ENCODE measurements at regions not wholly inside any gene's neighbourhood (a gene's known extent, or its start where the extent isn't known, plus 50 kb on each side); places are given as distances from the start of the nearest gene placed in this dataset.
A peak's percentile ranks its signal among the peaks of the same experiment; 100 is the strongest.
"Not testable (repeated sequence)": the region's sequence is repeated elsewhere in the genome, so short reads cannot be mapped to it uniquely, and the experiment has no call there.

DNA sequence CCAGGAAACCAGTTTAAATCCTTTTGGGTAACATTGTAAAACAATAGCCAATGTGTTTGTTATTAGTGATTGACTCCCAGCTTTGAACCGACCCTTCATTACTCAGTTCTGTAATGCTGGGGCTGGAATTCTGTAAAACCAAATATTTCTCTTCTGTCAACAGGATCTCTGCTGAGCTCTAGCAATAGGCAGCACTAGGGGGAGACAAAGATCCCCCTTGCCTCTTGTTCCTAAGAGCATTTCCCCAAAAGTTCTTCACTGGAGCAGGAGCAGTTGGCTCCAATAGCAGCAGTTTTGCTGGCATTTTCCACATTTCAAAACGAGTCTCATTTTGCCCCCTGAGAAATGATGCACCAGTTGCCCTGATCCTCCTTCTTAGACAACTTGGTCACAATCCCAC lies 1671.1 kb downstream of the MRPL39 start:
- no peaks in the 10 kb centered on the region for H3K9me3 ChIP-seq (ENCODE audit: insufficient read depth, low read length)
- peak overlapping the region; percentile 36; the same call in 1 of the 2 replicates for H3K4me2 ChIP-seq (ENCODE audit: low read length)
- peaks cover 28% of the 10 kb centered on the region for H3K4me1 ChIP-seq (ENCODE audit: low read length)

DNA sequence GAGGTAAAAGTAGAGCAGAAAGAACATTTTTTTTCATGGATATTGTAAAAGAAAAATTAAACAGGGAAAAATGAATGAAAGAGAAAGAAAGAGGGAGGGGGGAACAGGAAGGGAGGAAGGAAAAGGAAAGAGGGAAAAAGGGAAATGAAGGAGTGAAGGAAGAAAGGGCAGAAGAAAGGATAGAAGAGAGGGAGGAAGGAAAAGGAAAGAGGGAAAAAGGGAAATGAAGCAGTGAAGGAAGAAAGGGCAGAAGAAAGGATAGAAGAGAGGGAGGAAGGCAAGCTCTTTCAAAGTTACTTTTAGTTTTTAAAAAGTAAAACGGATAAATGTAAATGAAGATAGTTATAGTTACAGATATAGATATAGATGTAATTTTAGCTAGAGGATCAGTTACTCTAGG lies 1676.7 kb downstream of the MRPL39 start:
- H3K9ac ChIP-seq (ENCODE audit: low read length), result no peak overlapping the region
- no peak overlapping the region for H3K4me2 ChIP-seq (ENCODE audit: low read length)
- H3K9me3 ChIP-seq (ENCODE audit: insufficient read depth, low read length), result no peaks in the 10 kb centered on the region
- TF ChIP-seq, protein P1, sequence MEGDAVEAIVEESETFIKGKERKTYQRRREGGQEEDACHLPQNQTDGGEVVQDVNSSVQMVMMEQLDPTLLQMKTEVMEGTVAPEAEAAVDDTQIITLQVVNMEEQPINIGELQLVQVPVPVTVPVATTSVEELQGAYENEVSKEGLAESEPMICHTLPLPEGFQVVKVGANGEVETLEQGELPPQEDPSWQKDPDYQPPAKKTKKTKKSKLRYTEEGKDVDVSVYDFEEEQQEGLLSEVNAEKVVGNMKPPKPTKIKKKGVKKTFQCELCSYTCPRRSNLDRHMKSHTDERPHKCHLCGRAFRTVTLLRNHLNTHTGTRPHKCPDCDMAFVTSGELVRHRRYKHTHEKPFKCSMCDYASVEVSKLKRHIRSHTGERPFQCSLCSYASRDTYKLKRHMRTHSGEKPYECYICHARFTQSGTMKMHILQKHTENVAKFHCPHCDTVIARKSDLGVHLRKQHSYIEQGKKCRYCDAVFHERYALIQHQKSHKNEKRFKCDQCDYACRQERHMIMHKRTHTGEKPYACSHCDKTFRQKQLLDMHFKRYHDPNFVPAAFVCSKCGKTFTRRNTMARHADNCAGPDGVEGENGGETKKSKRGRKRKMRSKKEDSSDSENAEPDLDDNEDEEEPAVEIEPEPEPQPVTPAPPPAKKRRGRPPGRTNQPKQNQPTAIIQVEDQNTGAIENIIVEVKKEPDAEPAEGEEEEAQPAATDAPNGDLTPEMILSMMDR (IDR thresholded peaks at IDR 0.05; ENCODE audit: low read depth, low read length), result no peak
- TF ChIP-seq EZH2phosphoT487 (IDR thresholded peaks at IDR 0.05; ENCODE audit: low read depth), result no peak
- H3K79me2 ChIP-seq (ENCODE audit: low read length), result no peaks in the 10 kb centered on the region
- H3K27ac ChIP-seq (ENCODE audit: low read length), result no peak overlapping the region
- H4K20me1 ChIP-seq (ENCODE audit: insufficient read depth, low read length), result no peaks in the 10 kb centered on the region
- no peak overlapping the region for H3K4me3 ChIP-seq (ENCODE audit: low read length)
- H3K36me3 ChIP-seq (replicated peaks; ENCODE audit: low read depth, low read length), result no peaks in the 10 kb centered on the region
- 0 out of 2 replicates have a peak, but pooled peaks cover 2% of the 10 kb centered on the region for H3K4me1 ChIP-seq (ENCODE audit: low read length)
- no peaks in the 10 kb centered on the region for H3K27me3 ChIP-seq (ENCODE audit: low read depth, low read length)
- H2AFZ ChIP-seq (ENCODE audit: low read depth, low read length), result no peak overlapping the region

More for the DNA sequence above, 1671.1 kb downstream of the MRPL39 start:
- Histone ChIP-seq H3K27me3 (ENCODE audit: low read depth, low read length) (no peaks in the 10 kb centered on the region), H3K27ac (ENCODE audit: low read length) (no peak overlapping the region), H3K36me3 (replicated peaks; ENCODE audit: low read depth, low read length) (no peaks in the 10 kb centered on the region), H2AFZ (ENCODE audit: low read depth, low read length) (no peak overlapping the region), H3K9ac (ENCODE audit: low read length) (no peak overlapping the region), H3K4me3 (ENCODE audit: low read length) (no peak overlapping the region), H4K20me1 (ENCODE audit: insufficient read depth, low read length) (no peaks in the 10 kb centered on the region), H3K79me2 (ENCODE audit: low read length) (no peaks in the 10 kb centered on the region)
- TF ChIP-seq, protein P1 (IDR thresholded peaks at IDR 0.05; ENCODE audit: low read depth, low read length), result peak; percentile 22; the same call in 1 of the 2 replicates
- no peak for TF ChIP-seq EZH2phosphoT487 (IDR thresholded peaks at IDR 0.05; ENCODE audit: low read depth)

DNA sequence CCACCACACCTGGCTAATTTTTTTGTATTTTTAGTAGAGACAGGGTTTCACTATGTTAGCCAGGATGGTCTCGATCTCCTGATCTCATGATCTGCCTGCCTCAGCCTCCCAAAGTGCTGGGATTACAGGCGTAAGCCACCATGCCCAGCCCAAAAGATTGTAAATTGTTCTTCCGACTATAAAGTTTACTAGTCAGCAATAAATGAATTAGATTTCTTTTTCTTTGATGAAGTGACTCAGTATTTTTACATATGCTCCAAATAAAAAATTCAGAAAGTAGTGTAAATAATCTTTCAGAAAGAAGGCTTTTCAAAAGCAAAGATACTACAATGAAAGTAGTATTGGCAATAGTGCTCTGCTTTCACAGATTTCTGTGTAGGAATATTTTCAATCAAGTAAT lies 1680.9 kb downstream of the MRPL39 start:
- H3K9me3 ChIP-seq (ENCODE audit: insufficient read depth, low read length); H3K36me3 ChIP-seq (replicated peaks; ENCODE audit: low read depth, low read length); H3K9ac ChIP-seq (ENCODE audit: low read length); H3K27me3 ChIP-seq (ENCODE audit: low read depth, low read length); H4K20me1 ChIP-seq (ENCODE audit: insufficient read depth, low read length); H2AFZ ChIP-seq (ENCODE audit: low read depth, low read length); H3K79me2 ChIP-seq (ENCODE audit: low read length); H3K4me3 ChIP-seq (ENCODE audit: low read length); H3K4me2 ChIP-seq (ENCODE audit: low read length); H3K27ac ChIP-seq (ENCODE audit: low read length): not testable (repeated sequence)
- peaks cover 11% of the 10 kb centered on the region for H3K4me1 ChIP-seq (ENCODE audit: low read length)

DNA sequence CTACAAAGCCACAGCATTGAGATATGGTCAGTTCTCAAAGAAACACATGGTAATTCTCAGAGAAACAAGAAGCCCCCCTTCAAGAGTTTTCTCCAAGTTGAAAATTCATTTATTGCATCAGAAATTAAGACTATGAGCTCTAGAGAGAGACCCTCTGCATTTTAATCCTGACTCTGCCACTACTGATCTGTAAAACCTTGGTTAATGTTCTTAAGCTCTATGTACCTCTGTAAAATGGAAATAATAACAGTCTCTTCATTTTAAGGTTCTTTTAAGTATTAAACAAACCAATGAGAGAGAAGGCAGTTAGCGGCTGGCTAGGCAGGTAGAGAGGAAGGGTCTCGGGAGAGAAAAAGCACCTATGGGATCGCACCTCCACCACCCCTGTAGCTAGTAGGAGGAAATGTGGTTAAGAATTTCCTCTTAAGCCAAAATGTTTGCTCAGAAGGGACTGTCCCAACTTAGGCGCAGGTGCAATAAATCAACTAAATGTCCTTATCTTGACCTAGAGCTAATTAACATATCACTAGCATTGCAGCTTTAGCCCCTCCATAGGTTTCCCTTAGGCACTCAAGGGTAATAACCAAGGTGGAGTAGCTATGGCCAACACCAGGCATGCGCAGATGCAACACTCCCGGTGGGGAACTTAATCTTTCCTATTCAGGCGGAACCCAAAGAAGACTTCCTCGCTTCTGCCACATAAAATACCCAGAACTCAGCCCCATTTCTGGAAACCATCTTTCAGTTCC lies 1685.4 kb downstream of the MRPL39 start:
- H3K9ac ChIP-seq (ENCODE audit: low read length), result peak overlapping the region; percentile 17; the same call in 1 of the 2 replicates

More for the DNA sequence above, 1685.4 kb downstream of the MRPL39 start:
- Histone ChIP-seq H3K79me2 (ENCODE audit: low read length) (no peaks in the 10 kb centered on the region), H3K27me3 (ENCODE audit: low read depth, low read length) (no peaks in the 10 kb centered on the region), H3K4me2 (ENCODE audit: low read length) (peak overlapping the region; percentile 69), H3K36me3 (replicated peaks; ENCODE audit: low read depth, low read length) (no peaks in the 10 kb centered on the region), H3K27ac (ENCODE audit: low read length) (peak overlapping the region; percentile 15; the same call in 1 of the 2 replicates), H3K9me3 (ENCODE audit: insufficient read depth, low read length) (no peaks in the 10 kb centered on the region), H3K4me3 (ENCODE audit: low read length) (peak overlapping the region; percentile 58), H4K20me1 (ENCODE audit: insufficient read depth, low read length) (no peaks in the 10 kb centered on the region), H3K4me1 (ENCODE audit: low read length) (peaks cover 16% of the 10 kb centered on the region), H2AFZ (ENCODE audit: low read depth, low read length) (peak overlapping the region; percentile 40; the same call in 1 of the 2 replicates)
- TF ChIP-seq EZH2phosphoT487 (IDR thresholded peaks at IDR 0.05; ENCODE audit: low read depth), result no peak
- TF ChIP-seq, protein P1 (IDR thresholded peaks at IDR 0.05; ENCODE audit: low read depth, low read length), result no peak

Data from OCI-LY3 (cell line).